IMR-90 (cell line): ENCODE measurements at regions not wholly inside any gene's neighbourhood (a gene's known extent, or its start where the extent isn't known, plus 50 kb on each side); places are given as distances from the start of the nearest gene placed in this dataset.

ENCODE experiments used
- BHLHE40 ChIP-seq: fragments of 150-350 bp; IDR thresholded peaks from 2 replicates; pipeline ENCODE4 v1.6.1; 2016; ENCODE audit warnings: mild to moderate bottlenecking, low read depth, low read length
- CEBPB ChIP-seq: IDR thresholded peaks from 2 replicates; pipeline ENCODE4 v1.6.1; 2012; ENCODE audit warnings: low read depth, low read length, improper control_type of control experiment
- CHD1 ChIP-seq: IDR thresholded peaks from 2 replicates; pipeline ENCODE4 v1.6.1; 2012; ENCODE audit warnings: low read depth, low read length, improper control_type of control experiment
- FOS ChIP-seq: fragments of 150-350 bp; IDR thresholded peaks from 2 replicates; pipeline ENCODE4 v1.6.1; 2016; ENCODE audit warnings: low read depth, low read length
- MXI1 ChIP-seq: IDR thresholded peaks from 2 replicates; pipeline ENCODE4 v1.6.1; 2012; ENCODE audit warnings: low read depth, mild to moderate bottlenecking, low read length, moderate library complexity, borderline replicate concordance
- POLR2A ChIP-seq: IDR thresholded peaks from 2 replicates; pipeline ENCODE4 v1.6.1; 2012; ENCODE audit warnings: mild to moderate bottlenecking, low read depth, low read length
- RAD21 ChIP-seq: IDR thresholded peaks from 2 replicates; pipeline ENCODE4 v1.6.1; 2012; ENCODE audit warnings: low read length, improper control_type of control experiment
- RCOR1 ChIP-seq: IDR thresholded peaks from 2 replicates; pipeline ENCODE4 v1.6.1; 2012; ENCODE audit warnings: mild to moderate bottlenecking, low read length, improper control_type of control experiment; ENCODE audit not compliant: insufficient replicate concordance
- RFX5 ChIP-seq: IDR thresholded peaks from 2 replicates; pipeline ENCODE4 v1.8.0; 2012; ENCODE audit warnings: low read depth, mild to moderate bottlenecking, low read length, moderate library complexity
- SMC3 ChIP-seq: fragments of 150-350 bp; IDR thresholded peaks from 2 replicates; pipeline ENCODE4 v1.6.1; 2016; ENCODE audit warnings: low read depth, mild to moderate bottlenecking, antibody characterized with exemption, low read length, moderate library complexity
- TF ChIP-seq, protein P1 (sequence below): conservative IDR thresholded peaks from 2 replicates; pipeline ENCODE4 v1.5.1; 2012; ENCODE audit warnings: mild to moderate bottlenecking, low read depth, low read length, improper control_type of control experiment
- TF ChIP-seq, protein P2 (sequence below): fragments of 150-350 bp; IDR thresholded peaks from 2 replicates; pipeline ENCODE4 v1.6.1; 2017; ENCODE audit warnings: mild to moderate bottlenecking, antibody characterized with exemption, low read length, low read depth
- TF ChIP-seq, protein P3 (sequence below): fragments of 150-350 bp; IDR thresholded peaks from 2 replicates; pipeline ENCODE4 v1.6.1; 2016; ENCODE audit warnings: low read depth, mild to moderate bottlenecking, low read length, moderate library complexity, borderline replicate concordance

DNA sequence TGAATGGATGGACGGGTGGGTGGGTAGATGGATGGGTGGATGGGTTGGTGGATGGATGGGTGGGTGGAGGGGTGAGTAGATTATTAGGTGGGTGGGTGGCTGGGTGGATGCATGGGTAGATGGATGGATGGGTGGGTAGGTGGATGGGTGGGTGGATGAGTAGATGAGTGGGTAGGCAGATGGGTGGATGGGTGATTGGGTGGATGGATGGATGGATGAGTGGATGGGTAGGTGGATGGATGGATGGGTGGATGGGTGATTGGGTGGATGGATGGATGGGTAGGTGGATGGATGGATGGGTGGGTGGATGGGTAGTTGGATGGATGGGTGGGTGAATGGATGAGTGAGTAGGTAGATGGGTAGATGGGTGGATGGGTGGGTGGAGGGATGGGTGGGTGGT, 59.6 kb upstream of the ADGRA1 start:
- no peak for TF ChIP-seq RFX5
- TF ChIP-seq, protein P1, sequence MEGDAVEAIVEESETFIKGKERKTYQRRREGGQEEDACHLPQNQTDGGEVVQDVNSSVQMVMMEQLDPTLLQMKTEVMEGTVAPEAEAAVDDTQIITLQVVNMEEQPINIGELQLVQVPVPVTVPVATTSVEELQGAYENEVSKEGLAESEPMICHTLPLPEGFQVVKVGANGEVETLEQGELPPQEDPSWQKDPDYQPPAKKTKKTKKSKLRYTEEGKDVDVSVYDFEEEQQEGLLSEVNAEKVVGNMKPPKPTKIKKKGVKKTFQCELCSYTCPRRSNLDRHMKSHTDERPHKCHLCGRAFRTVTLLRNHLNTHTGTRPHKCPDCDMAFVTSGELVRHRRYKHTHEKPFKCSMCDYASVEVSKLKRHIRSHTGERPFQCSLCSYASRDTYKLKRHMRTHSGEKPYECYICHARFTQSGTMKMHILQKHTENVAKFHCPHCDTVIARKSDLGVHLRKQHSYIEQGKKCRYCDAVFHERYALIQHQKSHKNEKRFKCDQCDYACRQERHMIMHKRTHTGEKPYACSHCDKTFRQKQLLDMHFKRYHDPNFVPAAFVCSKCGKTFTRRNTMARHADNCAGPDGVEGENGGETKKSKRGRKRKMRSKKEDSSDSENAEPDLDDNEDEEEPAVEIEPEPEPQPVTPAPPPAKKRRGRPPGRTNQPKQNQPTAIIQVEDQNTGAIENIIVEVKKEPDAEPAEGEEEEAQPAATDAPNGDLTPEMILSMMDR = no peak
- TF ChIP-seq SMC3 = no peak
- TF ChIP-seq CEBPB = no peak
- TF ChIP-seq, protein P2, sequence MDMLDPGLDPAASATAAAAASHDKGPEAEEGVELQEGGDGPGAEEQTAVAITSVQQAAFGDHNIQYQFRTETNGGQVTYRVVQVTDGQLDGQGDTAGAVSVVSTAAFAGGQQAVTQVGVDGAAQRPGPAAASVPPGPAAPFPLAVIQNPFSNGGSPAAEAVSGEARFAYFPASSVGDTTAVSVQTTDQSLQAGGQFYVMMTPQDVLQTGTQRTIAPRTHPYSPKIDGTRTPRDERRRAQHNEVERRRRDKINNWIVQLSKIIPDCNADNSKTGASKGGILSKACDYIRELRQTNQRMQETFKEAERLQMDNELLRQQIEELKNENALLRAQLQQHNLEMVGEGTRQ = no peak
- no peak for TF ChIP-seq RAD21
- no peak for TF ChIP-seq POLR2A
- no peak for TF ChIP-seq BHLHE40
- no peak for TF ChIP-seq CHD1
- no peak for TF ChIP-seq MXI1
- no peak for TF ChIP-seq FOS
- TF ChIP-seq RCOR1 = no peak
- TF ChIP-seq, protein P3, sequence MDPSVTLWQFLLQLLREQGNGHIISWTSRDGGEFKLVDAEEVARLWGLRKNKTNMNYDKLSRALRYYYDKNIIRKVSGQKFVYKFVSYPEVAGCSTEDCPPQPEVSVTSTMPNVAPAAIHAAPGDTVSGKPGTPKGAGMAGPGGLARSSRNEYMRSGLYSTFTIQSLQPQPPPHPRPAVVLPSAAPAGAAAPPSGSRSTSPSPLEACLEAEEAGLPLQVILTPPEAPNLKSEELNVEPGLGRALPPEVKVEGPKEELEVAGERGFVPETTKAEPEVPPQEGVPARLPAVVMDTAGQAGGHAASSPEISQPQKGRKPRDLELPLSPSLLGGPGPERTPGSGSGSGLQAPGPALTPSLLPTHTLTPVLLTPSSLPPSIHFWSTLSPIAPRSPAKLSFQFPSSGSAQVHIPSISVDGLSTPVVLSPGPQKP = no peak
